VCaP (cell line): ENCODE measurements at regions not wholly inside any gene's neighbourhood (a gene's known extent, or its start where the extent isn't known, plus 50 kb on each side); places are given as distances from the start of the nearest gene placed in this dataset.

Source experiments
- H3K27ac ChIP-seq: fragments of 450-650 bp; 2 replicates; pipeline ENCODE4 v1.5.1; 2017
- CTCF ChIP-seq: fragments of 450-650 bp; conservative IDR thresholded peaks from 2 replicates; pipeline ENCODE4 v1.5.1; 2017; ENCODE audit warnings: mild to moderate bottlenecking, moderate library complexity

GRCh38 chr4:58723954-58724353, 1613.8 kb upstream of the IGFBP7 start:
- TF ChIP-seq CTCF = no peak
- H3K27ac ChIP-seq = no peak overlapping the region

GRCh38 chr4:58711039-58711438, 1600.9 kb upstream of the IGFBP7 start:
- no peak overlapping the region for H3K27ac ChIP-seq
- no peak for TF ChIP-seq CTCF

- no peak for TF ChIP-seq CTCF
- peak overlapping the region; percentile 52; the same call in 1 of the 2 replicates for H3K27ac ChIP-seq
Observed at GRCh38 chr4:58688568-58688967, 1578.4 kb upstream of the IGFBP7 start.

GRCh38 chr4:58679886-58680285, 1569.7 kb upstream of the IGFBP7 start:
- TF ChIP-seq CTCF = no peak
- no peak overlapping the region for H3K27ac ChIP-seq

GRCh38 chr4:58679051-58679450, 1568.9 kb upstream of the IGFBP7 start:
- no peak overlapping the region for H3K27ac ChIP-seq
- no peak for TF ChIP-seq CTCF

- no peak for TF ChIP-seq CTCF
Observed at GRCh38 chr4:58669783-58670182, 1559.6 kb upstream of the IGFBP7 start.

GRCh38 chr4:58665649-58666048, 1555.5 kb upstream of the IGFBP7 start:
- no peak for TF ChIP-seq CTCF
- peak overlapping the region; percentile 48 for H3K27ac ChIP-seq

More at GRCh38 chr4:58669783-58670182, 1559.6 kb upstream of the IGFBP7 start:
- no peak overlapping the region for H3K27ac ChIP-seq

- no peak overlapping the region for H3K27ac ChIP-seq
- TF ChIP-seq CTCF = no peak
Observed at GRCh38 chr4:58658701-58659100, 1548.5 kb upstream of the IGFBP7 start.
